ENCODE measurements at regions not wholly inside any gene's neighbourhood (a gene's known extent, or its start where the extent isn't known, plus 50 kb on each side); places are given as distances from the start of the nearest gene placed in this dataset.

DNA sequence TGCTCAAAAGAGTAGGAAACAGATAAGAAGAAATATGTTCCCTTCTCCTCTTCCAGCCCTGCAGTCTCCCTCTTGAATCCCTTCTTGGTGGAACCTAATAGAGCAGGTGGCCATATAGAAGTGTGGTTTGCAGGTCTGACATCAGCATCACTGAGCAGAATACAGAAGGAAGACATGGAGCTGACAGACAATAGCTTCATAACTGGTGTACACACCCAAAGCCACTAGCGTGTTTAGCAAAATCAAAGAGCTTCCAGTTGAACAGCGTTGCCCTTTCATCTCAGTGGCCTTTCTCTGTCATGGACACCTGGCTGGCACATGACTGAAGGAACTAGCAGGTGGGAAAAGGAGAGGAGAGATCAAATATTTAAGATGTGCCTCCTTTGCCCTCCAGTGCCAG is 245.5 kb downstream of the BAMBI start:
- Histone ChIP-seq H3K4me3 (ENCODE audit: low read length) (no peak overlapping the region), H3K9me3 (ENCODE audit: control insufficient read depth, low read depth, low read length) (no peaks in the 10 kb centered on the region), H3K27me3 (ENCODE audit: control insufficient read depth, insufficient read depth, low read length) (peaks cover 13% of the 10 kb centered on the region), H3K27ac (ENCODE audit: low read length) (no peak overlapping the region), H3K36me3 (ENCODE audit: control insufficient read depth, low read depth, low read length) (no peaks in the 10 kb centered on the region), H3K4me1 (ENCODE audit: control insufficient read depth, low read depth, low read length) (no peaks in the 10 kb centered on the region), H3K9ac (ENCODE audit: low read length) (no peak overlapping the region)

DNA sequence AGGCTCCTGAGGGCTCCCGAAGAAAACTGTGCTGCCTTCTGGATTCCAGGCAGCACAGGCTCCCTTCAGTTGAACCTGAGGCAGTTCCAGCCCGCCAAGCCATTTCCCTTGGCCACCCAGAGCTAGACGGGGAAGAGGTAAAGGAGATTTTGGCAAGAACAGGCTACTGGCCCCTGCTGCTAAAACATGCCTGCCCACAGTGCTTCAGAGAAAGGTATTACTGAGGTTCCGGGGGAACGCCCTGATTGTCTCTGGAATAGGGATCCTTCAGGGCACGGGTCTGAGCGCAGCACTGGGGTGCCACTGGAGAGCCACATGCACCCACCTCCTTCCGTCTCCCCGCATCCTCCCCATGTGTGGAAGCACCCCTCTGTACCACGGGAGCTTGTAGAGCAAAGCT is 247.4 kb downstream of the BAMBI start:
- no peaks in the 10 kb centered on the region for H3K9me3 ChIP-seq (ENCODE audit: control insufficient read depth, low read depth, low read length)
- H3K9ac ChIP-seq (ENCODE audit: low read length), result no peak overlapping the region
- H3K4me1 ChIP-seq (ENCODE audit: control insufficient read depth, low read depth, low read length), result no peaks in the 10 kb centered on the region
- H3K4me3 ChIP-seq (ENCODE audit: low read length), result peak overlapping the region; percentile 29
- no peak overlapping the region for H3K27ac ChIP-seq (ENCODE audit: low read length)
- no peaks in the 10 kb centered on the region for H3K36me3 ChIP-seq (ENCODE audit: control insufficient read depth, low read depth, low read length)
- peaks cover 13% of the 10 kb centered on the region for H3K27me3 ChIP-seq (ENCODE audit: control insufficient read depth, insufficient read depth, low read length)

DNA sequence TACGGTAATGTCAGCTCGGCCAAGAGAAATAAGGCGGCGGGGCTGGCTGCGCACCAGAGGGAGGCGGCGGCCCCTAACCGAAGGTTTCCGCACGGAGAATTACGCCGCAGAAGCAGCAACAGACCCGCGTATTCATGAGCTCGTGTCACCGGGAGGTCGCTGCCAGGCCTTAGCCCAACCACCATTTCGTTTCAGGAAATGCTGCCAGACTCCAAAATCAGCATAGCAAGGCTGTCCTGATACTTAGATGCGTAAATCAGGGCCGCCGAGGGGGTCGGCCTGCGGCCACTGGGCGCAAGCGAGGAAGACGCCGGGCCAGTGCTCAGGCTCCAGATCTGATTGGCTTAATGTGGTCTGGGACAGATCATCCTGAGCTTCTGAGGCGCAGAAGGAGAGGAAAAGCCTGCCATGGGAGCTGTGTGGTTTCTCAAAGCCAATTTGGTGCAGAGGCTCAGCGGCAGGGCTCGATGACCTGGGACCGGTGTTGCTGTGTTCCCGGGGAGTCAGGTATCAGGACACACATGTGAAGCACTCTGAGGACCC is 247.9 kb downstream of the BAMBI start:
- Histone ChIP-seq H3K9ac (ENCODE audit: low read length) (no peak overlapping the region), H3K27me3 (ENCODE audit: control insufficient read depth, insufficient read depth, low read length) (peaks cover 13% of the 10 kb centered on the region), H3K9me3 (ENCODE audit: control insufficient read depth, low read depth, low read length) (no peaks in the 10 kb centered on the region), H3K4me3 (ENCODE audit: low read length) (peak overlapping the region; percentile 29), H3K36me3 (ENCODE audit: control insufficient read depth, low read depth, low read length) (no peaks in the 10 kb centered on the region), H3K27ac (ENCODE audit: low read length) (no peak overlapping the region), H3K4me1 (ENCODE audit: control insufficient read depth, low read depth, low read length) (no peaks in the 10 kb centered on the region)

DNA sequence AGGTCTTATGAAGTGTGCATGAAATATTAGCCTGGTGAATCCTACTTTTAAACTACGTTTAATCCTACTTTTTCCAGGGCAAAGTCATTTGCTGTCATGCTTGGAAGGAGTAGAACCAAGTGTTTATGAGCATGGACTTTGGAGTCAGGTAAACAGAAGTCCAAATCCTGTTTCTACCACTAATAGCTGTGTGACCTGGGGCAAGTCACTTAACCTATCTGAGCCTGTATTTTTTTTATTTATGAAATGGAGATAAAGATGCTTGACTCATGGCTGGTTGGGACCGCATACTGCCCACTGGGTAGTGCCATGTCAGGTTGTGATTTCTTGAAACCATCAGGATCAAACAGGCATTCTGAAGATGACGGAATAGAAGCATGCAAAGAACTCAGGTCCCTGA is 249.6 kb downstream of the BAMBI start:
- Histone ChIP-seq H3K4me1 (ENCODE audit: control insufficient read depth, low read depth, low read length) (no peaks in the 10 kb centered on the region), H3K27ac (ENCODE audit: low read length) (no peak overlapping the region), H3K36me3 (ENCODE audit: control insufficient read depth, low read depth, low read length) (no peaks in the 10 kb centered on the region), H3K9me3 (ENCODE audit: control insufficient read depth, low read depth, low read length) (no peaks in the 10 kb centered on the region), H3K9ac (ENCODE audit: low read length) (no peak overlapping the region), H3K4me3 (ENCODE audit: low read length) (no peak overlapping the region), H3K27me3 (ENCODE audit: control insufficient read depth, insufficient read depth, low read length) (peaks cover 13% of the 10 kb centered on the region)

DNA sequence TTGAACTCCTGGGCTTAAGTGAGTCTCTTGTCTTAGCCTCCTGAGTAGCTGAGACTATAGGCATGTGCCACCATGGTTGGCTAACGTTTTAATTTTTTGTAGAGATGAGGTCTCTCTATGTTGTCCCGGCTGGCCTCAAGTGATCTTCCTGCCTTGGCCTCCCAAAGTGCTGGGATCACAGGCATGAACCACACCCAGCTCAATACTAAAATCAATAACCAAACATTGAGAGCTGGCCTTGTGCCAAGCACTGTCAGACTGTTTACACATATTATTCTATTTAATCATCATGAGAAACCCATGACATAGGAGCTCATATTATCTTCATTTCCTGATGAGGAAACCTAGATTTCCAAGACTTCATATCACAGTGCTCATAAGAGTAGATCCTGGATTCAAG is 251.2 kb downstream of the BAMBI start:
- H3K27me3 ChIP-seq (ENCODE audit: control insufficient read depth, insufficient read depth, low read length), result peaks cover 8% of the 10 kb centered on the region
- H3K9ac ChIP-seq (ENCODE audit: low read length), result no peak overlapping the region
- no peaks in the 10 kb centered on the region for H3K36me3 ChIP-seq (ENCODE audit: control insufficient read depth, low read depth, low read length)
- no peak overlapping the region for H3K27ac ChIP-seq (ENCODE audit: low read length)
- H3K4me1 ChIP-seq (ENCODE audit: control insufficient read depth, low read depth, low read length), result no peaks in the 10 kb centered on the region
- H3K9me3 ChIP-seq (ENCODE audit: control insufficient read depth, low read depth, low read length), result no peaks in the 10 kb centered on the region
- no peak overlapping the region for H3K4me3 ChIP-seq (ENCODE audit: low read length)

DNA sequence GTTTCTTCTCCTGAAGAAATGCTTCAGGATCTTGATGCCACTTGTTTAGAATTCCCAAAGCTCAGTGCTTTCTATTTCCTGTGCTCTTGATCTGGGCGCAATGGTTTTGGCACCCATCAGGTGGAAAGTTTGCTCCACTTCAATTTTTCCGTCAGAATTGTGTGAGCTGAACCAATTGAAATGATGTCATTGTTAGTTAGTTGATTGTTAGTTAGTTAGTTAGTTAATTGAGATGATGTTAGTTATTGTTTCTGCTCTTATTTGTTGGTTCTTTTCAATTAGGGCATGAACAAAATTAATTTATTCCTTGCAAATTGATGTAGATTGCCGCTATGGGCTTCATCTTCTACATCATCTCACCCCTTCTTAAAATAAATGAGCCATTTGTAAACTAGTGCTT is 252.6 kb downstream of the BAMBI start:
- Histone ChIP-seq H3K4me1 (ENCODE audit: control insufficient read depth, low read depth, low read length) (no peaks in the 10 kb centered on the region), H3K36me3 (ENCODE audit: control insufficient read depth, low read depth, low read length) (no peaks in the 10 kb centered on the region), H3K27me3 (ENCODE audit: control insufficient read depth, insufficient read depth, low read length) (peaks cover 6% of the 10 kb centered on the region), H3K9me3 (ENCODE audit: control insufficient read depth, low read depth, low read length) (no peaks in the 10 kb centered on the region), H3K9ac (ENCODE audit: low read length) (no peak overlapping the region), H3K4me3 (ENCODE audit: low read length) (no peak overlapping the region), H3K27ac (ENCODE audit: low read length) (no peak overlapping the region)

DNA sequence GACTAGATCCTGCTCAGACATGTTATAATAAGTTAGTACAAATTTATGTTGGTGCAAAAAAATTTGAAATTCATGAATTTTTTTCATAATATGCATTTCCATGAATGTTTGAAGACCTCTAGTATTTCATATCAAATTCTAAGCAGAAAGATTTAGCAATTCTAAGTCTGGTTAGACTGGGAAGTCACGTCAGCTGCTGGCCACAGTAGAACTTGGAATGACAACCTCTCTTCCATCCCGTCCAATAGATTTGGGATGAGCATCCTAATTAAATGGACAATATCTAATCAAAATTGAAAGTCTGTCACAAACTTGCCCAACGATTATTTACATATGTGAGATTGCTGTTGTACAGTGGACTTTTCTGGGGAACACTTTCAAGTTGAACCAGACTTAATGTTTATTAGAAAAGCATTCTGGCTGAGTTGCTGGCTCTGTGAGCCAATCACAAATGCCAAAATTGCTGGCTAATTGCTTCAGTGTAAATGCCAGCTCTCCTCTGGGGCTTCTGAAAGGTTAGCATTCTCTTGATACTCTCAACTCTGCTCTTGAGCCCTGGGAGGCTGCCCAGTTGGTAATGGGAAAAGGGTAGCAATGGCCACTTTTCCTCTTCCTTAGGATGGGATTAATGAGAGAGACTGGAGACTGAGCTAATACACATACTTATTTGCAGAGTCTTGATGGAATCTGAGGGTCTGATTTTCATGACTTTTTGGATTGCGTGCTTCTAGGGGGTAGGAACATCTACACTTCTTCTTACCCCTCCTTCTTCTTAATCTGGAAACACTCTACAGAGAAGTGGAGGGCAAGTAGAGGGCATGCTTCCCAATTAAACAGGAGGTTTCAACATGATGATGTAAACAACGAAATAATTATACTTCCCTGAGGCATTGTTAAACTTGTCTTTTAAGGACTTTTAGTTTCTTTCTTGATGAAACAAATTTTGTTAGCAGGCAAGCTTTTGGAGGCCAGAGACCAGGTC is 253.5 kb downstream of the BAMBI start:
- H3K4me3 ChIP-seq (ENCODE audit: low read length), result no peak overlapping the region
- peaks cover under 1% of the 10 kb centered on the region for H3K27me3 ChIP-seq (ENCODE audit: control insufficient read depth, insufficient read depth, low read length)
- no peak overlapping the region for H3K9ac ChIP-seq (ENCODE audit: low read length)
- H3K36me3 ChIP-seq (ENCODE audit: control insufficient read depth, low read depth, low read length), result no peaks in the 10 kb centered on the region
- H3K27ac ChIP-seq (ENCODE audit: low read length), result no peak overlapping the region
- no peaks in the 10 kb centered on the region for H3K9me3 ChIP-seq (ENCODE audit: control insufficient read depth, low read depth, low read length)
- no peaks in the 10 kb centered on the region for H3K4me1 ChIP-seq (ENCODE audit: control insufficient read depth, low read depth, low read length)

DNA sequence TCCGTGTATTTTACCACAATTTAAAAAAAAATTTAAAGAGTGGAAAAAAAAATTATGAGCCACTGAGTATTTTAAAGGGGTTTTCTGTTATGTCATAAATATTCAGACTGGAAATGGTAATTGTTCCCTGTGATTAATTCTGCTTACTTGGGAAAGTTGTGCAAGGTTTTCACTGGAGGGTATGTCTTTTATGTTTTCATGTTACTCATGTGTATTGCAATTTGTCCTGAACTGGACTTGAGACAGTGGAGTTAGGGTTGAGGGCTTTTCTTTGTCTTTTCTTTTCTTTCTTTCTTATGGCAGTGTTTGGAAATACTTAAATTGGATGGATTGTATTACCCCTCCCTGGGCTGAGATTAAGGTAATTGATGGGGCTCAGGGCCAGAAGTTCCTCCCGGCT is 257.7 kb downstream of the BAMBI start:
- Histone ChIP-seq H3K27me3 (ENCODE audit: control insufficient read depth, insufficient read depth, low read length) (peaks cover 23% of the 10 kb centered on the region), H3K36me3 (ENCODE audit: control insufficient read depth, low read depth, low read length) (no peaks in the 10 kb centered on the region), H3K9ac (ENCODE audit: low read length) (no peak overlapping the region), H3K4me3 (ENCODE audit: low read length) (no peak overlapping the region), H3K27ac (ENCODE audit: low read length) (no peak overlapping the region), H3K9me3 (ENCODE audit: control insufficient read depth, low read depth, low read length) (no peaks in the 10 kb centered on the region), H3K4me1 (ENCODE audit: control insufficient read depth, low read depth, low read length) (peaks cover under 1% of the 10 kb centered on the region)

DNA sequence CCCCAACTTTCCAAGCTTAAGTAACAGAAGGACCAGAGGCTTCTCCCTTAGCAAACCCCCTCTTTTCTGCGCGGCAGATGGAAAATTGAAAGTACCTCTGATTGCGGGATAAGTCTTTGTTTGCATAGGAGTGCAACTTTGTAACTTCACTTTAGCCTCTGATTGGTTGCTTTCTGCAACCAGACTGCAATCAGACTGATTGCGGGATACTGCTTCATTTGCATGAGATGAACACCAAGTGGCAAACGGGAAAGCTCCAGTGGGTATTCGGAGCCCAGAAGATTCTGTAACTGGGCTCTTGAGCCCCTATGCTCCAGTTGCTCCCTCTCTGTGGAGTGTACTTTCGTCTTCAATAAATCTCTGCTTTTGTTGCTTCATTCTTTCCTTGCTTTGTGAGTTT is 260.6 kb downstream of the BAMBI start:
- Histone ChIP-seq H3K27ac (ENCODE audit: low read length) (no peak overlapping the region), H3K9me3 (ENCODE audit: control insufficient read depth, low read depth, low read length) (no peaks in the 10 kb centered on the region), H3K9ac (ENCODE audit: low read length) (no peak overlapping the region), H3K36me3 (ENCODE audit: control insufficient read depth, low read depth, low read length) (no peaks in the 10 kb centered on the region), H3K4me3 (ENCODE audit: low read length) (no peak overlapping the region), H3K27me3 (ENCODE audit: control insufficient read depth, insufficient read depth, low read length) (peaks cover 41% of the 10 kb centered on the region), H3K4me1 (ENCODE audit: control insufficient read depth, low read depth, low read length) (peaks cover 10% of the 10 kb centered on the region)

DNA sequence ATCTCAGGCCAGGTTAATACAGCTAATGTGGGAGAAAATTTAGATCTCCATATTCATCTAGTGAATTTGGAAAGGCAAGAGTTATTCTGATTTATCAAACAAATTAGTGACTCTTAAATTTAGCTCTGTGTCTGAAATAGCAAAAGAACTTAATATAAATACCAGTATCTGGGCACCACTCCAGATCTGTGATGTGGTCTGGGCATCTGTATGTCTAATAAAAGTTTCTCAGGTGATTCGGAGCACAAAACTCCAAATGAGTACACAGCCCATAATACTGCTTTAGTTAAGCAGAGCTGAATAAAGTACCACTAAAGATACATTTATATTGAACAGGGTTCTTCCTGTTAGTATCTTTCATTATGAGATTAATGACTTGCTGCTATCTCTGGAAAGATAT is 261.4 kb downstream of the BAMBI start:
- H3K9me3 ChIP-seq (ENCODE audit: control insufficient read depth, low read depth, low read length), result no peaks in the 10 kb centered on the region
- H3K4me1 ChIP-seq (ENCODE audit: control insufficient read depth, low read depth, low read length), result peaks cover 10% of the 10 kb centered on the region
- H3K27ac ChIP-seq (ENCODE audit: low read length), result no peak overlapping the region
- no peaks in the 10 kb centered on the region for H3K36me3 ChIP-seq (ENCODE audit: control insufficient read depth, low read depth, low read length)
- peaks cover 41% of the 10 kb centered on the region for H3K27me3 ChIP-seq (ENCODE audit: control insufficient read depth, insufficient read depth, low read length)
- peak overlapping the region; percentile 61 for H3K4me3 ChIP-seq (ENCODE audit: low read length)
- no peak overlapping the region for H3K9ac ChIP-seq (ENCODE audit: low read length)

DNA sequence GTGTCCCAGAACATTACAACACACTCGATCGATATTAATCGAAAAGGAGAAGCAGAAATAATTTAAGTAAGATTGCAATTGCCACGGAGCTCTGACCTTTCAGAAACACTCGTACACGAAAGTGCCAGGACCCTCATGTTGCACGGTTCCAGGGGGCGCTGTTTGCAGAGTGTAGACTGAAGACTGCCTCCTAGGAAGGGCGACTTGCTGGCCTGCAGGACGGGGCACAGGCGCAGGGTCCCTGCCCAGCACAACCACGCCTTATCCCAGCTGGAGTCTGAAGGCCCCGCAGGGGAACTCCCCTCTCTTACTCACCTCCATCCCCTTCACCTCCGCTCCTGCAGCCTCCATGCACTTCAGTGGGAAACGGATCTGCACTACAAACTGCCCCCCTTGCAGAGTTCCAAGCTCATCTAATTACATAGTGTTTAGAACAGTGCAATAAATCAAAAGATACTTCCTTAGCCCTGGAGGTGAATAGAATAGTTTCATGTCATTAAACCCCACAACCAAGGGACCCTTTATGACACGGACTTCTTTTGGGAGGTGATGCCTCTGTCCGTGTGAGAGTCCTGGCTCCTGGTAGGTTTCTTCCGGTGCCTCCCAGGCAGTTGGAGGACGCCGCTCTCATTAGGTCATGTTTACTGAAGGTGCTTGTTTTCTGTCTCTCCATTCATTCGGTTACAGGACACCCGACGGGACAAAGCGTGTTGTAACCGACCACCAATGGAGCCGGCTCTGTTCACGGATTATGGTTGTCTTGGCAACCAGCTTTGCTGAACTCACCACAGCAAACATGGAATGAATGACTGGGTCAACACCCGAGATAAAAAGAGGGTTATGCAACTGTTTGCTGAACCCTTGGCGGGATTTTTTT is 262.2 kb downstream of the BAMBI start:
- no peaks in the 10 kb centered on the region for H3K9me3 ChIP-seq (ENCODE audit: control insufficient read depth, low read depth, low read length)
- H3K4me3 ChIP-seq (ENCODE audit: low read length), result peak overlapping the region; percentile 61
- peaks cover 41% of the 10 kb centered on the region for H3K27me3 ChIP-seq (ENCODE audit: control insufficient read depth, insufficient read depth, low read length)
- H3K4me1 ChIP-seq (ENCODE audit: control insufficient read depth, low read depth, low read length), result peaks cover 10% of the 10 kb centered on the region
- H3K36me3 ChIP-seq (ENCODE audit: control insufficient read depth, low read depth, low read length), result no peaks in the 10 kb centered on the region
- H3K9ac ChIP-seq (ENCODE audit: low read length), result peak overlapping the region; percentile 57
- peak overlapping the region; percentile 47 for H3K27ac ChIP-seq (ENCODE audit: low read length)

Data from iPS-18a (cell line).